Effector CD8-positive, alpha-beta T cell (primary cell): ENCODE measurements at regions not wholly inside any gene's neighbourhood (a gene's known extent, or its start where the extent isn't known, plus 50 kb on each side); places are given as distances from the start of the nearest gene placed in this dataset.

Source experiments
- DNase-seq: peaks from one replicate; lab custom pipeline; 2025; lab: John Stamatoyannopoulos, UW

GRCh38 chr13:73259061-73260017 is 200.5 kb downstream of the KLF5 start:
- no peak for DNase-seq

GRCh38 chr13:73258406-73258805 is 199.6 kb downstream of the KLF5 start:
- no peak for DNase-seq

DNA sequence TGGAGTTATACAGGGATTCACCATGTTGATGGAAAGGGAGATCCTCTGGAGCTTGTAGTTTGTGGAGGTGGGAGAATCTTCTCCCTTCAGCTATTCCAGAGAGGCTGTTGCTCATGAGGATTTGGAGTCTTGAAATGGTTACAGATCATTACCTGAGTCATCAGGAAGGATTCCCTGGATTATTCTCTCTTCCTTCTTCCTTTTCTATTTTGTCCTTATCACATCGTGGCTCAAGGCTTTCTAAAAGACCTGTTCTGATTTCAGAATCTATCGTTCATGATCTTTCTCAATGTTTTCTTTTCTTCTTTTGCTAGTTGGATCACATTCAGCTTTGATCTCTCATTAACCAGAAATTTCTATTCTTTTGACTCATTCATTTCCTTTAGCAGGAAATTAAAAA is 196.0 kb downstream of the KLF5 start:
- DNase-seq: no peak

GRCh38 chr13:73251626-73252265 is 192.9 kb downstream of the KLF5 start:
- no peak for DNase-seq

DNA sequence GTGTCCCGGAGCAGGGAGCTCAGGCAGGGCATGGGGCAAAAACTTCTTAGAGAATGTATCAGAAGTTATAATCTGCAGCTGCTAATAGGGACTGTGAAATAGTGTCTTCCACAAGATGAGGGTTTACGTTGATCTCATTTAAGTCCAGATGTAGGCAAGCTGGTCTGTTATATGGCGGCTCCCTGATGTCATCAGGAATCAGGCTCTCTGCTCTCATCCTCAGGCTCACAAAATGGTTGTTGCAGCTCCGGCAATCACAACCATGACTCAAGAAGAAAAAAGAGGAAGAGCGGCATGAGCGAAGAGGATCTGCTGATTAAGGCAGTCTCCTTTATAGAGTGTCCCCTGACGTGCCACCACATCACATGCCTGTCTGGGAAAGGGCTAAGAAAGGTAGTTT is 191.3 kb downstream of the KLF5 start:
- DNase-seq: no peak

- no peak for DNase-seq
Measured at GRCh38 chr13:73248711-73249580, 190.1 kb downstream of the KLF5 start.

- DNase-seq: no peak
Measured at GRCh38 chr13:73248154-73248553, 189.3 kb downstream of the KLF5 start.

GRCh38 chr13:73245246-73245645 is 186.4 kb downstream of the KLF5 start:
- no peak for DNase-seq

DNA sequence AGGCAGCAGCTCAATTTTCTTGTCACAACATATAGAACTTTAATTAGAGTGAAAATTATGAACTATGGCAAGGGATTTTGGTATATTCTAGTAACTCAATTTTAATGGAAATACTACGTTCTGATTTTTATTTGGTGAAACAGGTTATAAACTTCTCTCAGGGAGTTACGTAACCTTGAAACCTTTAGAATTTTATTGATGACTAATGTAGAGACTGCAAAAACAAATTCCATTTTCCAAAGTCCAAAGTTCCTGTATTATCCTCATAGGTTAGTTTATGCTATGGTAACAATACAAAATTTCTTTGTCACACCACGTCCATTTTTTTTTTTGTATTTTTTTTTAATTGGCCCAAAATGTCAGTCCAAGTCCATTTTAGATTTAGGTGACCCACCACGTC is 185.7 kb downstream of the KLF5 start:
- no peak for DNase-seq

GRCh38 chr13:73242515-73243015 is 183.8 kb downstream of the KLF5 start:
- DNase-seq: no peak

DNA sequence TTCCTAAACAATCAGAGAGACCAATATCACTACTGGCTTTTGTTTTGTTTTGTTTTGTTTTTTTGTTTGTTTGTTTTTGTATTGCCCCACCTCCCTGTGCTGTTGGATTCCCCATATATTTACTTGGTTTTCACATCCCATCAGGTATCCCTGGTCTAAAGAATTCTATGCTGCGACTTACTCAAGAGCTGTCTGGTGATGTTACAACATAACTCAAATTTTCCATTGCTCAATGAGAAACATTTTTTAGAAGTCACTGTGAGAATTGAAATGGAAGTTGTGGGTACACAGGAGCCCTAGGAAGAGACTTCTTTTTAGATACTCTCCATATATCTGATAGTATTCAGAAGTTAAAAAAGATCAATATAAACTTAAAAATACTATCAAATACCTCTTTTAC is 181.4 kb downstream of the KLF5 start:
- DNase-seq: no peak

GRCh38 chr13:73235385-73235784 is 176.6 kb downstream of the KLF5 start:
- no peak for DNase-seq

GRCh38 chr13:73231471-73231870 is 172.7 kb downstream of the KLF5 start:
- DNase-seq: no peak

DNA sequence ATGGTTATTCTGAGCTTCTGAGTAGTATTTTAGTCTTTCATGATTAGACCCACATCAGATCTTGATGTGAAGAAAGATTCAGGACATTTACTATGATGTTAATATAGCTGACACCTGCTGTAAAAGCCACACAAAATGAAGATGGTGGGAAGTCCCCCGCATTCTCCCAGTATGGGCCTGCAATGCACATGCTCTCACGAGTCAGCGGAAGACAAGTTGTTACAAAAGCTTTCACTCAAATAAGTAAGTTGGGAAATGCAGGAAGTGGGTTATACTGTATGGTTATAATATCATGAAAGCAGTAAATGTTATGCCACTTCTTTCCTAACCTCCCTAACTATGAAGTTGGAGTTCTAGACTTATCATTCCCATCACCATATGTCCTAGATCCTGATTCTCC is 171.9 kb downstream of the KLF5 start:
- DNase-seq: no peak

DNA sequence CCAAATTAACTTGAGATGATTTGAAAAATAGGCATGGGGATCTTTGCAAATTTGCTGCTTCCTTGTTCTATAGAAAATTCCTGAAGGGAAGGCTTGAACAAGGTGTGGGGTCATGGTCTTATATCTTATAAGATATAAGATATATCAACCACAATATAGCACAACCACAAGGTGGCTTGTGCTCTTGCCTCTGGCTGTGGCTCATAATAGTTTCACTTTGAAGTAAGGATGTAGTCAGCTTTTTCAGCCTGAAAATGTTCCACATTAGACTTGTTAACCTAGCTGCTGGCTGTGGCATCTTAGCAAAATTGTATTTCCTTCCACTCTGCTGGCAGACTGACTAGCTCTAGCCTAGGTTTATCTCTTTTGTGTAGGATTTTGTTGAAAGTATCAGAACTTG is 169.7 kb downstream of the KLF5 start:
- DNase-seq: no peak

- no peak for DNase-seq
Measured at GRCh38 chr13:73225990-73226389, 167.2 kb downstream of the KLF5 start.

DNA sequence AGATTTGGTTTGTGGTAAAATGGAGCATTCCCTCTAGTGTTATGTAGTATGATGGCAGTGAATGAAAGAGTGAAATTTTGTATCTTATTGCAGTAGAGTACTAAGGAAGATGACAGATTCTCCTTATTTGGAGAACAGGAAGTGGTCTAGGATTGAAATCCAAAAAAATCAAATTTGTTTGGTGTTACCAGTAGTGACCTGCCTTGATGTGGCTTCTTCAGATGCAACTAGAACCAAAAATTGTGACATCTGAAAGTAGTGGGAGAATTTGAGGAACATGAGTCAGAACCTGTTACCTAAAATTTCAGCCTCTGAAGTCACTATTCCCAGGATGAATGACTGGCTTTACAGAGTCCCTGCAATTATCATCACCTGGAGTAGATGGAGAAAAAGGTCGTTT is 165.9 kb downstream of the KLF5 start:
- no peak for DNase-seq

DNA sequence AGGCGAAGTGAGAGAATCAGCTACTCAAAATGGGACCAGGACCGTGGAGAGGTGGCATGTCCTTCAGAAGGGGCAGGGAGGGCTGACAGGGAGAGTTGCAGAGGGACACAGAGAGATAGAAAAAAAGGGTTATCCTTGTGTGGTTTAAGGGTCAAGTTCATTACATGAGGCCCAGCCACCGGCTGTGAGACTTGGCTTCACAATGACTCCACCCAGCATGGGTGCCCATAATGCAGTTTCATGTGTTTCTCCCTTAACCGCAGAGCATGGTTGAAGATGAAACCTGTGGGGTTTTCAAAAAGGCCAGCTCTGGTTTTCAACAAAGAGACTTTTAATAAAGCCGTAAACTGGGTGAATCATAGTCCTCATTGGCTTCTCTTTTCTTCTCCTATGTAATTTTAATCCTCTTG is 164.6 kb downstream of the KLF5 start:
- no peak for DNase-seq

DNA sequence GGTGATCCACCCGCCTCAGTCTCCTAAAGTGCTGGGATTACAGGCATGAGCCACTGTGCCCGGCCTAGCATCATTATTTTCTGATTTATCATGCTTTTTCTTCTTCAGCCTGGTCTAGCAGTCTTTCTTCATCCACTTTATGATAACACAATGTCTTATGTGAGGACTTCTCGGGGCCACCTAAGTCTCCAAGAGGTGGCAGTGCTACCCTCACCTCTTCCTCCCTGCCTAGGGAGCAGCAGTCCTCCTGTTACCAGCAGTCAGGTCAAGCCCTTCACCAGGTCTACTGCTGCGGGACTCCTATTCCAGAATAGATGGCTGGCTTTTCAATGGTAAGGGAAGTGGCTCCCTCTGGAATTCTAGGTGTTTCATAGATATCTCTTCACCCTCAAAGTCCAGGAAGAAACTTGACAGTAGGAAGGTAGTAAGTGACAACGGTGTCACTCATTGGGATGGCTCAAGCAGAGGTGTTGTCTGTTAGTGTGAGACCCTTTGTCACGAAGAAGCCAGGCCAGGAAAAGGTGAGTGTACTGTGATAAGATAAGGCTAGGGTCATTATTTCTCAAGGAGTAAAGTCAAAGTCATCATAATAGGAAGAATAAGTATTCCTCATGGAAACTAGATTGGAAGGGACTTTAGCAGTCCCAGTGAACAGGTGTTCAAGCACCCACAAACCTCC is 164.0 kb downstream of the KLF5 start:
- no peak for DNase-seq

GRCh38 chr13:73220966-73221720 is 162.3 kb downstream of the KLF5 start:
- no peak for DNase-seq

DNA sequence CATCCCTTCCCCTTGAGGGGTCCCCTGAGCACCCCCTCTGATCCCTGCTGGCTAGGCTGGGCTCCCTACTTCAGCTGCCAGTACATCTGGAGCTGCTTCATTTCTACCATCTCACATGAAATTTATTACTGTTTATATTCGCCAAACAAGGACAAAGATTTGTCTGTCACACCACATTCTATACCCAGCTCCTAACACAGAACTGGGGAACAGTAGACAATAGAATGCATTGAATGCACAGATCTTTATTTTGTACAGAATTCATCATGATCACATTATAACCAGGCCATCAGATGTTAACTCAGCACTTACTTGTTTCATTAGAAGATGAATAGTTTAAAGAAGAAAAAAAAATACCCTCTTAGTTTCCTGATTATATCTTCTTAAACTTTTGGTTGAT is 159.4 kb downstream of the KLF5 start:
- no peak for DNase-seq
